Right renal cortex interstitium (tissue), 3 donors: ENCODE measurements at regions not wholly inside any gene's neighbourhood (a gene's known extent, or its start where the extent isn't known, plus 50 kb on each side); places are given as distances from the start of the nearest gene placed in this dataset.

ENCODE experiments used
- DNase-seq, 3 donors: peaks; one replicate each; pipeline ENCODE4 v3.0.0-alpha.2; 2013; ENCODE audit warnings: low read depth in 3 of 3, low spot score in 2 of 3

- DNase-seq, result no peak
Observed at GRCh38 chr10:4219901-4220300, 434.9 kb upstream of the KLF6 start.

DNA sequence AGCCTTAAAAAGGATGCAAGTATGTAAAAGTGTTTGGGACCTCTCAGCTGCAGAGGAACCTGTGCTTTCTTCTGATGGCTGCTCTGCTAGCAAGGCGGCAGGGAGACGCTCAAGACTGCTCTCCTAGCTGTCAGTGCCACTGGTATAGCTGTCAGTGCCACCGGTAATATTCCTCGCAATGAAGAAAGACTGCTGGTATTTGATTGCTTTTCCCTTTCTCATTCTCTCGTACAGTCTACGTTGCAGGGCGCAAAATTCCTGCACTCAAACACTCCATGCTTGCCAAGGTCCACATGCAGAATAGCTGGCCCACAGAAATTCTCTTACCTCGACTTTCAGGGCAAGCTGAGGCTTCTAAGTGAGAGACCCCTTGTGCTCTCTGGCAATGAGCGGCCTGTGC lies 432.6 kb upstream of the KLF6 start:
- no peak for DNase-seq

GRCh38 chr10:4217187-4217586 lies 432.2 kb upstream of the KLF6 start:
- DNase-seq, result no peak

DNA sequence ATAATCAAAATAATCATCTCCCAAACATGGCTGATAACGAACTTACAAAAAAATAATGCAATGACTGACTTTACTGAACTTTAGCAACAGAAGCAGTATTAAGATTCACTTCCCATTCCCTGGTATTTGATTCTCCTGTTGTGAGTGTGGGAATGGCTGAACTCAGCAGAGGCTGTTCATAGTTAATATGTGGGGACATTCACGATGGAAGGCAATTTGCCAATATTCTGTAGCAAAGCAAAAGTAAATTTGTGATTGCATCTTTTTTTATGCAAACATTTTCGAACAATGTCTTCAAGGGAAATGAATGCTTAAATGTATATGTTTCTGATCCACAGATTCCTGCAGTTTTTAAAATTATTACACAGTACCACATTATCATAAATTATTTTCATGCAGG lies 431.7 kb upstream of the KLF6 start:
- DNase-seq, result no peak

DNA sequence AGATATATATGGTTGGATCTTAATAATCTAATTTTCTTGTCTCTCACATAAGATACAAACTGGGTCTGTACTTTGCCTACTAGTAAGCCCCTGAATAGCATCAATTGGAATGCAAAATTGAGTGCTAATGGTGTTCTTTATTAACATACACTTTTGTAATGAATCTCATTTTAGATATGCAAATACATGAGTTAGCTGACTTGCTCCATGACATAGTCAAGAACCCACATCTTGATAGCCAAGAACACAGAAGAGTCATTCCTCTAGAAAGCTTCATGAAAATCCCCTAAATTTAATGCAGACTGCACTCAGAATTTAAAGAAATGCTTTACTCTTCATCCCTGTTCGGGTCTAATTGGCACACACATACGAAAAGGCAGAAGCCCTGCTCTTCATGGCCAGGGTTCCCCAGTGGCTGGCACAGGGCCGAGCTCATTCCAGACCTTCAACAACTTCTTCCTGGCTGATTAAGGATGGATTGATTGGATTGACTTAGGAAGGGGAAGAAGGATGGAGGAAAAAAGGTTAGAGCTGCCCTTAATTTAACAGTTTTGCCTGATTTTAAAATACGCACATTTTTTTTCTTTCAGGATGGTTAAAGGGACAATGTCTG lies 431.1 kb upstream of the KLF6 start:
- no peak for DNase-seq

DNA sequence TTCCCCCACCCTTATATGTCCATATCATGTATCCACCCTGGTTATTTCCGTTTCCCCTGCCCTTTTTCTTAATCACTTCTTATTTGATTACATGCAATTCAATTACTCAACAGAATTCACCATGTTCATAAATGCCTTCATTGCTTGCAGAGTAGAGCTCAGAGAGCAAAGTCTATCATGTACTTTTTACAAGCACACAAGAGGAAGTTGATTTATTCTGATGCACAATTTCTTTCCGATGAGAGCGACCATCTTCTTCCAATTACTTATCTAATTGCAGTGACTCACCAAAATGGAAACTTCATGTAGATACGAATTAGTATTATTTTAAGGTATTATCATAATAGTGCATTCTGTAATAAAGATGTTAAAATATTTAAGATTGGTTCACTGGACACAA lies 430.5 kb upstream of the KLF6 start:
- no peak for DNase-seq

DNA sequence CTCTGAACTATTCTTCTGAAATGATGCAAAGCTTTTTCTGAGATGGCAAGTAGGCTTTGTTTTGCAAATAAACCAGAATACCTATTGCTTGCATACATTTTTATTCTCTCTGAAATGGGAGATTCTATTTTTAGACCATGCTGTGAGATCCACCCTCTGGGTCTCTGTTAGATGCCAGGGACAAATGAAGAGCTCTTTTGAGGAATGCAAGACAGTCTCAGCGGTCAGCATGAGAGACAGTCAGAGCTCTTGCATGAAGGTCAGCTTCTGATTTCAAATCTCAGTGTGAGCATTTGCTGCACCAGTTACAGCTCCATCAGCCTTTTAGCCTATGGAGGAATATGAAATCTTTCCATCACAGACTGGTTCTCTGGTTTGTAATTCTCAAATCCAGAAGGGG lies 429.9 kb upstream of the KLF6 start:
- no peak for DNase-seq

GRCh38 chr10:4213441-4213840 lies 428.4 kb upstream of the KLF6 start:
- no peak for DNase-seq

DNA sequence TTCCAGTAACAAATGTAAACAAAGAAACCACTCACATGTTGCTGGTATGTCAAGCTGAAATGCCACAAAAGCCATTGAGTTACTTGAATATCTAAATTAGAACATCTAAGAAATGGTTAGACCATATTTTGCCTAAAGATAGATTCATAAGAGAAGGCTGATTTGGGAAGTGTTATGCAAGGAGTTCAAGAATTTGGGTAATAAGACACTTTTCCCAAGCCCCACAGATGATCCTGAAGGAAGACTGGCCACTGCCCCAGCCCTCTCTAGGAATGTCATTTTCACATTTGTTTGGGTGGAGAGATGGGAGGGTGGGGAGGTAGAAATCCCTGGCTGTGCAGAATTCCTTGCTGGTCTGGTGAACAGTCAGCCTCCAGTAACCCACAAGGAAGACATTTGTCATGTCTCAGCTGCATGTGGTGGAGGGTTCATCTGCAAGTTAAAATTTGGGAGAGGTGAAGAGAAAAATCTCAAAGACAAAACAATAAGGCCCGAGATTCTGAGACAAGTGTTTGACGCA lies 427.2 kb upstream of the KLF6 start:
- no peak for DNase-seq

- DNase-seq, result no peak
Observed at GRCh38 chr10:4208499-4208898, 423.5 kb upstream of the KLF6 start.

GRCh38 chr10:4205113-4205512 lies 420.1 kb upstream of the KLF6 start:
- DNase-seq, result no peak

DNA sequence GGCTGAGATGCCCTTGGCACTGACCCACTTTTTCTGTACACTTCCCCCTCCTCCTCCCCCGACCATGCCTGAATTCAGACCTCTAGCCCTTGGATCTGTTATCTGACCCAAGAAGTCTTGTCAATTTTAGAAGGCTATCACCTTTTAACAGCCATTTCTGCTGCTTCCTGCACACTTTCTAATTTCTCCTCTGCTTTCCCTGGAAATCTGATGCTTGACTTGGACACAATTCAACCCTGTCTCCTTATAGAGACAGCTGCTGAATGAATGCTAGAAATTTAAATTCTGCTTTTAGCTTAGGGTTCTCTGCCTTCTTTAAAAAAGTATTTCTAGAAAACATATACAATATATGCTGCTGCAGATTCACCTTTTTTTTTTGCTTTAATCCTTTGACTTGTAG lies 417.9 kb upstream of the KLF6 start:
- DNase-seq, result no peak

DNA sequence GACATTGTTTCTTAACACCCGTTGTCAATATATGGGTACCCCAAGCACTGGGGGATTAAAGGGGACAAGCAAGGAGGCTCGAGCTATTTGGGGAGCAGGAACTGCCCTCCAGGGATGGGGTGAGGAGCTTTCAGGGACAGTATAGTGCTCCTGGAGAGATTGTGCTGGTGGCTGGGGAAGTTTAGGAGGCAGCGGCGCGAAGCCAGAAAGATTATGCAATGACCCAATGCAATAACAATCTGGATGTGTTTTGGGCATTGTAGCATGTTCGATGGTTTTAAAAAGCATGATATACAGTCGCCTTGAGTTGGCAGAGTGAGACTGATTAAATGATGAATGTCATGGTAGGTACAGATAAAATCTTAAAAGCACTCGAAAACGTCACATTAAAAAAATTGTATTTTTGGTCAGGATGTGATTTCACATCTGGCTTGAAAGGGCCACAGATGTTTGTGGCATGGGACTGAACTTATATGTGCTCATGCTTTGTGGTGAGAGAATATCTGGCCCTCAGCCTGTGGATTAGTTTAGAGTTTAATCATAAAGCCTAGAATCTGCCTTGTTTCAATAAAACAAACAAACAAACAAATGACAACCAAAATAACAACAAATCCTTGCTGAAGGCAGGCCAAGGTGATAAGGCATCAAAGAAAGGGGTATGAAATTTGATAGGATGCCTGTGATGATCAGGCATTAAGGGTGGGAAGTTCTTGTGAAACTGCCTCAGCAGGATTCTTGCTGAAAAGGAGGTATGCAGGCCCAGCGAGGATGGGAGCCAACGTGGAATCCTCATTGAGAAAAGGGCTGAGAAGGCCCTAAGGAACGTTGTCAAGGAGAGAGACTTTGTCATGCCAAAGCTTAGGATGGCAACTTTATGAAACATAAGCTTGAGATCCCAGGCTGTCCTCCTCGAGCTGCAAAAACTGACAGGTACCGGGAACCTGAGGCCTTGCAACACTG lies 417.1 kb upstream of the KLF6 start:
- no peak for DNase-seq

DNA sequence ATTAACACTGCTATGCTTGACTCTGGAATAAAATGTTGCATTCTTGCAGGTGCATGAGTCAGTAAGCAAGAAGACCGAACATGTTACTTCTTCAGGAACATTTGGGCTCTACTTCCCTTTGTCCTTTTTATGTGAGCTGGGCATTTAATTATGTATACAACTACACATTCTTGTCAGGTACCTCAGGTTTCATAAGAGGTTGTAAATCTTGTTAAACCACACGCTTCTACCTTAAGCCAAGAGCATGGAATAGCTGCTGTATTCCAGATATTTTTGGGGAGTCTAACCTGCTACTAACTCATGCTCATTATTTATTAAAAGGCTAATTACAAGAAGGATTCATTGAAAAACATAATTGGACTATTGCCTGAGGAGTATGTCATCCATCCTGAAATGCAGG lies 414.2 kb upstream of the KLF6 start:
- DNase-seq, result no peak

- DNase-seq, result no peak
Observed at GRCh38 chr10:4198216-4198615, 413.2 kb upstream of the KLF6 start.

DNA sequence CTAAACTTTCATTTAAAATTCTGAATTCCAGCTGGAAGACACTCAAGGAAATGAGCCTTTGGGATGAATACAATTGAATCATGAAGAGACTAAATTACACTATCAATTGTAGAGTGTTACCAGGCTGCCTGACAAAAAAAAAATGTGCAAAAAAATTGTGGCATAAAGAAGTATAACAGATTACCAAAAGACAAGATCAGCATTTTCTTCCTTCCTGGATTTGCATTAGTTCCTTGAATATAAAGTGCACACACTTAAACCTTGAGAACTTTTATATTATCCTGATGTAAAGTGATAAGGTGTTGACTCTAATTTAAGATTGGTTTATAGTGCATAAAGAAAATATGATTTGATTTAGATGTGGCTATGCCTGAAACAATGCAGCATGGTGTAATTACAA lies 412.7 kb upstream of the KLF6 start:
- no peak for DNase-seq

DNA sequence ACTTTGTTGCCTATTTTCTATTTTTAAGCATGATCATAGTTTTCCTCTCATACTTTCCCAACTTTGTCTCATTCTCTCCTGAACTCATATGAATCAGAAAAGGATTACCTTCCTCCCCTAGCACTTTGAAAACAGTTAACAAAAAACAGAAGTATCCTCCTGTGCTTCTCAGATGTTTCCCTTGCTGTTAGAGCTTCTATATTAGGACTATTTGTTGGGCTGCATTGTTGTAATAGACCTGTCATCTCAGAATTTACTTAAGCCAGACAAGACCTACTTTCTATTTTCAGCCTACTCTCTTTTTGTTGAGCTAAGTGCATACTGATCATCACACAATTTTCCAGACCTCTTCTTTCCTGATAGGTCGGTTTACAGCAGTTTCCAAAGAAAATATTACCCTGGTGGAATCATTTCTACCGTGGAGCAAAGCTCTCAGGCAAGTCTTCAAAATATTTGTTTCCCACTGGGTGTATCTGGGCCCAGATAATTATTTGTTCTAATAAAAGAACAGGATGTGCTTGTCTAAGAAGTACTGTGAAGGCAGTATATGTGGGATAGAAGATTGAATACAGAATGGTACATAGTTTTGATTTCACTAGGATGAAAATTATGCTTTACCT lies 411.9 kb upstream of the KLF6 start:
- no peak for DNase-seq

GRCh38 chr10:4196183-4196582 lies 411.2 kb upstream of the KLF6 start:
- no peak for DNase-seq

- no peak for DNase-seq
Observed at GRCh38 chr10:4195213-4195612, 410.2 kb upstream of the KLF6 start.

- no peak for DNase-seq
Observed at GRCh38 chr10:4194231-4194630, 409.2 kb upstream of the KLF6 start.

- DNase-seq, result no peak
Observed at GRCh38 chr10:4191894-4192293, 406.9 kb upstream of the KLF6 start.

- DNase-seq, result no peak
Observed at GRCh38 chr10:4191354-4191753, 406.3 kb upstream of the KLF6 start.
